ENCODE measurements at regions not wholly inside any gene's neighbourhood (a gene's known extent, or its start where the extent isn't known, plus 50 kb on each side); places are given as distances from the start of the nearest gene placed in this dataset.

- no peak overlapping the region for H3K27ac ChIP-seq
- H3K4me1 ChIP-seq, result no peaks in the 10 kb centered on the region
- H3K4me3 ChIP-seq, result no peak overlapping the region
- no peaks in the 10 kb centered on the region for H3K36me3 ChIP-seq
- intact Hi-C loops (cut with DNase I), result no loop called here
- DNase-seq, result no peak
- 89 to 94% methylated on average over 1 of the region's 1 CpG for whole genome bisulfite sequencing, 2 donors
- no peaks in the 10 kb centered on the region for H3K9me3 ChIP-seq
- no peaks in the 10 kb centered on the region for H3K27me3 ChIP-seq
- no peak for TF ChIP-seq POLR2A (IDR thresholded peaks at IDR 0.05)
- TF ChIP-seq CTCF (IDR thresholded peaks at IDR 0.05), result no peak
- TF ChIP-seq EP300 (IDR thresholded peaks at IDR 0.05), result no peak
- TF ChIP-seq POLR2AphosphoS5 (IDR thresholded peaks at IDR 0.05), result no peak
Measured at GRCh38 chr12:66765204-66765603, 86.3 kb upstream of the GRIP1 start.

- WGBS, 2 donors, result 86 to 87% methylated on average over 7 of the region's 7 CpGs
- DNase-seq, result no peak
- Histone ChIP-seq H3K4me1 (no peaks in the 10 kb centered on the region), H3K27me3 (no peaks in the 10 kb centered on the region), H3K9me3 (no peaks in the 10 kb centered on the region), H3K36me3 (no peaks in the 10 kb centered on the region), H3K27ac (no peak overlapping the region), H3K4me3 (no peak overlapping the region)
- TF ChIP-seq POLR2AphosphoS5 (IDR thresholded peaks at IDR 0.05), result no peak
- no peak for TF ChIP-seq POLR2A (IDR thresholded peaks at IDR 0.05)
- TF ChIP-seq EP300 (IDR thresholded peaks at IDR 0.05), result no peak
- no peak for TF ChIP-seq CTCF (IDR thresholded peaks at IDR 0.05)
- intact Hi-C loops (cut with DNase I), result no loop called here
Measured at GRCh38 chr12:66767536-66767935, 88.7 kb upstream of the GRIP1 start.

DNA sequence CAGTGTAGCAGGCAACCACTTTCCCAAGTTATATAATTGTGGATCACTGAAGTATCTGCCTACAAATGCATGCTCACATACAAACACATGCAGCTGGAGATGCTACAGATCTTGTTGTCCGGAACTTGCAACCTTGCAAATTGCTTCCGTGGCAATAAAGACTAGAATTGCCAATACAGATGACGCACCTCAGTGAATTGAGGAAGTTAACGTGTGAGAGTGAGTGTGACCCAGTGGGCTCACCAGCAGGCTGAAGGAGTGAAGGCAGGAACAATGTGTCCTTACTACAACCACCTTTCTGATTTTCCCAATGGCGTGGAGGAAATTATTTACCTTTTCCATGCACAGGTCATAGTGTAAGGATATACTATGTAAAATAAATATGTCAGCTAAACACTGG is 89.4 kb upstream of the GRIP1 start:
- H3K27ac ChIP-seq, result no peak overlapping the region
- no peaks in the 10 kb centered on the region for H3K4me1 ChIP-seq
- 27 to 69% methylated on average over 5 of the region's 5 CpGs for WGBS, 2 donors
- intact Hi-C loops (cut with DNase I), result no loop called here
- no peaks in the 10 kb centered on the region for H3K9me3 ChIP-seq
- TF ChIP-seq POLR2AphosphoS5 (IDR thresholded peaks at IDR 0.05) (no peak), CTCF (IDR thresholded peaks at IDR 0.05) (no peak), EP300 (IDR thresholded peaks at IDR 0.05) (no peak), POLR2A (IDR thresholded peaks at IDR 0.05) (no peak)
- no peak overlapping the region for H3K4me3 ChIP-seq
- no peaks in the 10 kb centered on the region for H3K36me3 ChIP-seq
- no peaks in the 10 kb centered on the region for H3K27me3 ChIP-seq
- DNase-seq, result no peak

DNA sequence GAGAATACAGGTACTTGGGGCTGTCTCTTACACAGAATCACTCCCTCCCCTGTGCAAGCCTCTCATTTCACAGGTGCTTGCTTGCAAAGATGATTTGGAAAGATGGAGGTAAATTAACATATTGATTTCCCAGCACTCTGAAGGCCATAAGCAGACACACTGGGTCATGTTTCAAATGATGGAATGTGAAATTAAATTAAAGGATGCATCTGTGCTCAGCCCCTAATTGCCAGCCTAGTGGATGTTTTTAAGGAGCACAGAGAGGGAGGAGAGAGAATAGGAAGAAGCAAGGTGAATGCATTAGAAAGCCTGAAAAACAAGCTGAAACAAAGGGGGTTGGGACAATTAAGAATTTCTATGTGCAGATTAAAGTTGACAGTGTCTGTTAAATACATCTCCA is 96.1 kb upstream of the GRIP1 start:
- TF ChIP-seq POLR2AphosphoS5 (IDR thresholded peaks at IDR 0.05) (no peak), EP300 (IDR thresholded peaks at IDR 0.05) (no peak)
- H3K4me3 ChIP-seq, result no peak overlapping the region
- no peaks in the 10 kb centered on the region for H3K27me3 ChIP-seq
- DNase-seq, result no peak
- no peaks in the 10 kb centered on the region for H3K9me3 ChIP-seq
- no peaks in the 10 kb centered on the region for H3K36me3 ChIP-seq
- intact Hi-C loops (cut with DNase I), result no loop called here
- peaks cover 0 to 7% (median 0%) of the 10 kb centered on the region in 4 donors for H3K4me1 ChIP-seq
- no peak overlapping the region for H3K27ac ChIP-seq

GRCh38 chr12:66775871-66776270 is 97.0 kb upstream of the GRIP1 start:
- no peak for DNase-seq
- Histone ChIP-seq H3K36me3 (no peaks in the 10 kb centered on the region), H3K27me3 (no peaks in the 10 kb centered on the region), H3K9me3 (no peaks in the 10 kb centered on the region), H3K4me3 (no peak overlapping the region), H3K27ac (no peak overlapping the region), H3K4me1 (peaks cover 0 to 7% (median 0%) of the 10 kb centered on the region in 4 donors)
- TF ChIP-seq POLR2A (IDR thresholded peaks at IDR 0.05) (no peak), EP300 (IDR thresholded peaks at IDR 0.05) (no peak), CTCF (IDR thresholded peaks at IDR 0.05) (no peak), POLR2AphosphoS5 (IDR thresholded peaks at IDR 0.05) (no peak)
- 82% methylated on average over 4 of the region's 4 CpGs for WGBS, 2 donors
- intact Hi-C loops (cut with DNase I), result no loop called here
